ENCODE measurements at regions not wholly inside any gene's neighbourhood (a gene's known extent, or its start where the extent isn't known, plus 50 kb on each side); places are given as distances from the start of the nearest gene placed in this dataset.
A peak's percentile ranks its signal among the peaks of the same experiment; 100 is the strongest.

DNA sequence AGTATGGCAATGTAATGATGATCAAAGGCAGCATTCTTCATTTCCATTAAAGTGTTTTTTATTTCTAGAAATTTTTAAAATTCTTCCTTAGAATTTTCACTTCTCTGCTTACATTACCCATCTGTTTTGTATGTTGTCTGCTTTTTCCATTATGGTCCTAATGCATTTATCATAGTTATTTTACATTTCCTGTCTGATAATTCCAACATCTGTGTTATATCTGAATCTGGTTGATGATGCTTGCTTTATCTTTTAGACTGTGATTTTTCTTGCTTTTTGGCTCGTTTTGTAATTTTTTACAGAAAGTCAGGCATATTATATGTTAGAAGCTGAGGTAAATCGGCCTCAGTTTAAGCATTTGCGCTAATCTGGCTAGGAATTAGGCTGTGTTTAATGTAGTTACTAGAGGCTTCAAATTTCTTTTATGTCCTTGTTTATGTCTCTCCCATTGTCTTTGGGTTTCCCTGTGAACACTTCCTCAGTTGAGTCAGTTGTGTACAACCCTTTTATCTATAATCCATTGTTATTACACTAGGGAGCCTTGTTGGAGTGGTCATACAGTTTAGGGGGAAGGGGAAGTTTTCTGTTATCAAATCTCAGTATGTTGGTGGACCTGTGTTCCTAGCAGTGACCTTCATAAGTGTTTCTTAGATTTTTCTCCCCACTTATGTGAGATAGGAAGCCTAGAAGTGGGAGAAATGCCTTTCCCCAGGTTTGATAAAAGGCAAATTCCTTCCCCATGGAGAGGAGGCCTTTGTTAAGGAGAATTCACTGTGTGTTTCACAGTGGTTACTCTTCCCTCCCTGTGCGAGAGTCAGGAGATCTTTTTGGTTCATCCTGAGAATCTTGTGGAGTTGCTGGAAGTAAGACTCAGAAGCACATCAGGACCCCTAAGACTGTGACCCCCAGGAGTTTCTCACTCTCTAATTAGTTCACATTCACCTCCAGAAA, 437.5 kb downstream of the INSC start:
- H3K9me3 ChIP-seq: no peaks in the 10 kb centered on the region
- 60 to 69% (median 64%) methylated on average over 4 of the region's 4 CpGs for WGBS, 4 donors
- H3K4me1 ChIP-seq: peaks cover 0 to 6% (median 0%) of the 10 kb centered on the region in 12 donors
- no peaks in the 10 kb centered on the region for H3K36me3 ChIP-seq
- ATAC-seq: peak in 2 of 4 donors; percentile 36 to 73
- intact Hi-C loops (cut with DNase I): no loop called here
- H3K27ac ChIP-seq: peak overlapping the region in 1 of 12 donors; percentile 8
- no peak overlapping the region for H3K4me3 ChIP-seq
- DNase-seq: no peak
- H3K27me3 ChIP-seq: peaks cover 0 to 3% (median 0%) of the 10 kb centered on the region in 9 donors
- TF ChIP-seq, protein P1, sequence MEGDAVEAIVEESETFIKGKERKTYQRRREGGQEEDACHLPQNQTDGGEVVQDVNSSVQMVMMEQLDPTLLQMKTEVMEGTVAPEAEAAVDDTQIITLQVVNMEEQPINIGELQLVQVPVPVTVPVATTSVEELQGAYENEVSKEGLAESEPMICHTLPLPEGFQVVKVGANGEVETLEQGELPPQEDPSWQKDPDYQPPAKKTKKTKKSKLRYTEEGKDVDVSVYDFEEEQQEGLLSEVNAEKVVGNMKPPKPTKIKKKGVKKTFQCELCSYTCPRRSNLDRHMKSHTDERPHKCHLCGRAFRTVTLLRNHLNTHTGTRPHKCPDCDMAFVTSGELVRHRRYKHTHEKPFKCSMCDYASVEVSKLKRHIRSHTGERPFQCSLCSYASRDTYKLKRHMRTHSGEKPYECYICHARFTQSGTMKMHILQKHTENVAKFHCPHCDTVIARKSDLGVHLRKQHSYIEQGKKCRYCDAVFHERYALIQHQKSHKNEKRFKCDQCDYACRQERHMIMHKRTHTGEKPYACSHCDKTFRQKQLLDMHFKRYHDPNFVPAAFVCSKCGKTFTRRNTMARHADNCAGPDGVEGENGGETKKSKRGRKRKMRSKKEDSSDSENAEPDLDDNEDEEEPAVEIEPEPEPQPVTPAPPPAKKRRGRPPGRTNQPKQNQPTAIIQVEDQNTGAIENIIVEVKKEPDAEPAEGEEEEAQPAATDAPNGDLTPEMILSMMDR (IDR thresholded peaks at IDR 0.05): no peak
- no peak for TF ChIP-seq POLR2A (IDR thresholded peaks at IDR 0.05)

DNA sequence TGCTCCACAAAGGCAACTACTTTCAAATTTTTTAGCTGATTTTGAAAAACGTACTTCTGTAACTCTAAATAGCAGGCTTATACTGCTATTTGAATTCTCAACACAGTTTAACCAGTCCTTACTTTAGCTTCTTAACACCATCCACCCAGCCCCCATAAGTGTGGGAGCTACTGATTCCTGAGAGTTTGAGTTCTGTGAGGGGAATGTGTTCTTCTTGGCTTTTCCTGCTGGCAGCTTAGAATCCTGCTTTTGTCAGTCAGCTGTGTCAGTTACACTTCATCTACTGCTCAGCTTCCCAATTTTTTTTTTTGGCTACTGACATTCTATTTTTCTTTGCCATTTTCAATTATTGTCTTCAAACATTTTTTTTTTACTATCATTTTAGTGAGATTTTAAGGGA, 440.4 kb downstream of the INSC start:
- DNase-seq: no peak
- no peak overlapping the region for H3K27ac ChIP-seq
- no peak for ATAC-seq
- intact Hi-C loops (cut with DNase I): no loop called here
- H3K9me3 ChIP-seq: no peaks in the 10 kb centered on the region
- no peak overlapping the region for H3K4me3 ChIP-seq
- no peaks in the 10 kb centered on the region for H3K36me3 ChIP-seq
- peaks cover 0 to 6% (median 0%) of the 10 kb centered on the region in 12 donors for H3K4me1 ChIP-seq
- H3K27me3 ChIP-seq: peaks cover 0 to 3% (median 0%) of the 10 kb centered on the region in 9 donors
- WGBS, 4 donors: 49 to 69% (median 59%) methylated on average over 1 of the region's 1 CpG
- no peak for TF ChIP-seq POLR2A (IDR thresholded peaks at IDR 0.05)
- TF ChIP-seq, protein P1 (IDR thresholded peaks at IDR 0.05): no peak

DNA sequence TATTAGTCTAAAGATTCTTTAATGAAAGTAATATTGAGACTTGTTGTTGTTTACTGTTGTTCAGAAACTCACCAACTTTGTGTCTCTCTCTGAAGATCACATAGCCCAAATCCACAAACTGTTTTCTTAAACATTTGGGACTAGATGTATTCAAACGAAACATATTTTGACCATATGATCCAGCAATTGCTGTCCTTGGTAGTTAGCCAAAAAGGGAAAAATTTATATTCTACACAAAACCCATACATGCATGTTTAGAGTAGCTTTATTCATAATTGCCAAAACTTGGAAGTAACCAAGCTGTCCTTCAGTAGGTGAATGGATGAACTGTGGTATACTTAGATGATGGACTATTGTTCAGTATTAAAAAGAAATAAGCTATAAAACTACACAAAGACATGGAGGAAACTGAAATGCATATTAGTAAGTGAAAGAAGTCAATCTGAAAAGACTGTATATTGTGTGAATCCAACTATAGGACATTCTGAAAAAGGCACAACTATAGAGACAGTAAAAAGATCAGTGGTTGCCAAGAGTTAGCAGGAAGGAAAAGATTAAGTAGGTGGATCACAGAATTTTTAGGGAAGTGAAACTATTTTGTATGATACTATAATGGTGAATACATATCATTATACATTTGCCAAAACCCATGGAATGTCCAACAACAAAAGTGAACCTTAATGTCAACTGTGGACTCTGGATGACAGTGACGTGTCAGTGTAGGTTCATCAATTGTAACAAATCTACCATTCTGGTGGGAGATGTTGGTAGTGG, 442.9 kb downstream of the INSC start:
- no peaks in the 10 kb centered on the region for H3K36me3 ChIP-seq
- H3K27ac ChIP-seq: no peak overlapping the region
- no peaks in the 10 kb centered on the region for H3K9me3 ChIP-seq
- WGBS, 4 donors: 77 to 82% (median 79%) methylated on average over 2 of the region's 2 CpGs
- peaks cover 0 to 6% (median 0%) of the 10 kb centered on the region in 12 donors for H3K4me1 ChIP-seq
- peaks cover 0 to 3% (median 0%) of the 10 kb centered on the region in 9 donors for H3K27me3 ChIP-seq
- DNase-seq (no peak), ATAC-seq (no peak)
- TF ChIP-seq, protein P1 (IDR thresholded peaks at IDR 0.05): no peak
- TF ChIP-seq POLR2A (IDR thresholded peaks at IDR 0.05): no peak
- intact Hi-C loops (cut with DNase I): no loop called here
- H3K4me3 ChIP-seq: no peak overlapping the region
